Mesenchymal stem cell (in vitro differentiated cells and primary cell): ENCODE measurements at regions not wholly inside any gene's neighbourhood (a gene's known extent, or its start where the extent isn't known, plus 50 kb on each side); places are given as distances from the start of the nearest gene placed in this dataset.

ENCODE experiments used
- DNase-seq: peaks from one replicate; pipeline ENCODE4 v3.0.0-alpha.2; 2013
- H2AFZ ChIP-seq: one replicate; pipeline ENCODE4 v1.6.1; 2013; ENCODE audit warnings: low read depth, mild to moderate bottlenecking, control low read depth, inconsistent platforms, low read length, moderate library complexity
- H2AK5ac ChIP-seq: 2 replicates; pipeline ENCODE4 v1.6.1; 2013; ENCODE audit warnings: low read length, moderate library complexity, mild to moderate bottlenecking, inconsistent platforms; ENCODE audit not compliant: severe bottlenecking
- H2BK120ac ChIP-seq: one replicate; pipeline ENCODE4 v1.6.1; 2013; ENCODE audit warnings: low read depth, mild to moderate bottlenecking, inconsistent platforms, low read length, moderate library complexity
- H2BK12ac ChIP-seq, 2 experiments: one replicate each; pipeline ENCODE4 v1.6.1; 2013; ENCODE audit warnings: inconsistent platforms in 2 of 2, low read length in 2 of 2, mild to moderate bottlenecking in 2 of 2, moderate library complexity in 2 of 2, control low read depth in 1 of 2
- H2BK15ac ChIP-seq: one replicate; pipeline ENCODE4 v1.6.1; 2013; ENCODE audit warnings: mild to moderate bottlenecking, low read depth, inconsistent platforms; ENCODE audit not compliant: poor library complexity, severe bottlenecking
- H2BK5ac ChIP-seq: 2 replicates; pipeline ENCODE4 v1.6.1; 2013; ENCODE audit warnings: low read depth, mild to moderate bottlenecking, low read length, control low read depth, inconsistent platforms; ENCODE audit not compliant: poor library complexity, severe bottlenecking
- H3K14ac ChIP-seq, 2 experiments: one replicate each; pipeline ENCODE4 v1.6.1; 2013; ENCODE audit warnings: inconsistent platforms in 2 of 2, low read length in 2 of 2, control low read depth in 1 of 2, mild to moderate bottlenecking in 1 of 2, moderate library complexity in 1 of 2
- H3K18ac ChIP-seq, 2 experiments: one replicate each; pipeline ENCODE4 v1.6.1; 2013; ENCODE audit warnings: inconsistent platforms in 2 of 2, low read length in 2 of 2, control low read depth in 1 of 2, low read depth in 1 of 2, mild to moderate bottlenecking in 1 of 2
- H3K23ac ChIP-seq, 2 experiments: one replicate each; pipeline ENCODE4 v1.6.1; 2013; ENCODE audit warnings: inconsistent platforms in 2 of 2, low read length in 2 of 2, mild to moderate bottlenecking in 2 of 2, moderate library complexity in 2 of 2, control low read depth in 1 of 2
- H3K27ac ChIP-seq: 2 replicates; pipeline ENCODE4 v1.5.1; 2013; ENCODE audit warnings: mild to moderate bottlenecking, moderate library complexity, low read length, control low read depth, inconsistent platforms; ENCODE audit not compliant: poor library complexity, severe bottlenecking
- H3K27me3 ChIP-seq, 2 experiments: 2 replicates each; pipeline versions ENCODE4 v1.6.1 to v1.7.0; 2013; ENCODE audit warnings: low read length in 2 of 2, mild to moderate bottlenecking in 2 of 2, moderate library complexity in 2 of 2, control low read depth in 1 of 2, inconsistent platforms in 1 of 2; ENCODE audit not compliant: control insufficient read depth in 1 of 2, insufficient read depth in 1 of 2
- H3K36me3 ChIP-seq, 2 experiments: 2 replicates each; pipeline versions ENCODE4 v1.6.1 to v1.7.0; 2013; ENCODE audit warnings: low read length in 2 of 2, control low read depth in 1 of 2, inconsistent platforms in 1 of 2, low read depth in 1 of 2, mild to moderate bottlenecking in 1 of 2; ENCODE audit not compliant: insufficient read depth in 2 of 2, control insufficient read depth in 1 of 2
- H3K4ac ChIP-seq, 2 experiments: one replicate each; pipeline ENCODE4 v1.6.1; 2013; ENCODE audit warnings: inconsistent platforms in 2 of 2, low read length in 2 of 2, mild to moderate bottlenecking in 2 of 2, moderate library complexity in 2 of 2, control low read depth in 1 of 2, low read depth in 1 of 2
- H3K4me1 ChIP-seq: 2 replicates; pipeline ENCODE4 v1.6.1; 2013; ENCODE audit warnings: low read depth, low read length, control low read depth; ENCODE audit not compliant: control insufficient read depth, insufficient read depth
- H3K4me2 ChIP-seq: 2 replicates; pipeline ENCODE4 v1.6.1; 2013; ENCODE audit warnings: low read length, mild to moderate bottlenecking, inconsistent platforms; ENCODE audit not compliant: poor library complexity, severe bottlenecking
- H3K4me3 ChIP-seq, 2 experiments: 2 replicates each; pipeline versions ENCODE4 v1.5.1 to v1.7.0; 2013; ENCODE audit warnings: low read length in 2 of 2, mild to moderate bottlenecking in 2 of 2, control low read depth in 1 of 2, low read depth in 1 of 2; ENCODE audit not compliant: insufficient read depth in 1 of 2
- H3K79me1 ChIP-seq: replicated peaks from 2 replicates; pipeline ENCODE4 v1.6.1; 2013; ENCODE audit warnings: mild to moderate bottlenecking, control low read depth, low read length, inconsistent platforms; ENCODE audit not compliant: poor library complexity, severe bottlenecking
- H3K9ac ChIP-seq: 2 replicates; pipeline ENCODE4 v1.7.0; 2013; ENCODE audit warnings: mild to moderate bottlenecking, low read length, moderate library complexity
- H3K9me3 ChIP-seq: 2 replicates; pipeline ENCODE4 v1.7.0; 2013; ENCODE audit warnings: mild to moderate bottlenecking, low read length; ENCODE audit not compliant: control insufficient read depth
- H4K8ac ChIP-seq: one replicate; pipeline ENCODE4 v1.6.1; 2013; ENCODE audit warnings: inconsistent platforms, mild to moderate bottlenecking, low read length, moderate library complexity
- H4K91ac ChIP-seq: one replicate; pipeline ENCODE4 v1.6.1; 2013; ENCODE audit warnings: mild to moderate bottlenecking, low read length, inconsistent platforms
- WGBS: methylation state at CpG from one replicate; pipeline ENCODE4 v1.1.7; 2013; ENCODE audit warnings: mixed read lengths; 5-methylcytosine and 5-hydroxymethylcytosine counted together

DNA sequence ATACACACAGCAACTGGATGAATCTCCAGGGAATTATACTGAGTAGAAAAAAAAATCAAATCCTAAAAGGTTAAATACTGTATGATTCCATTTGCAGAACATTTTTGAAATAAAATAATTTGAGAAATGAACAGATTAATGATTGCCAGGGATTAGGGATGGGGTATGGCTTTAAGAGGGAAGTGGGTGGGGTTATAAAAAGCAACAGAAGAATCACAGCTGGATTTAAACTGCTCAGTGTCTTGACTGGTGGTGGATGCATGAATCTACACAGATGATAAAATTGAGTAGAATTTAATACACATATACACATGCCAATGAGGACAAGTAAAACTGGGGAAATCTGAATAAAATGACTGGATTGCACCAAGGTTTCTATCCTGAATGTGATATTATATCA lies 79.7 kb upstream of the GOLGA8B start:
- Histone ChIP-seq H3K9me3 (no peaks in the 10 kb centered on the region), H3K18ac (no peak overlapping the region), H2AFZ (no peak overlapping the region), H2BK120ac (no peak overlapping the region), H3K79me1 (no peaks in the 10 kb centered on the region), H3K4ac (no peak overlapping the region), H3K4me2 (no peak overlapping the region), H3K27ac (no peak overlapping the region), H2AK5ac (no peak overlapping the region), H3K23ac (no peak overlapping the region), H3K36me3 (no peaks in the 10 kb centered on the region), H4K91ac (no peak overlapping the region), H3K27me3 (peaks cover 16 to 57% of the 10 kb centered on the region in 2 experiments), H2BK15ac (no peak overlapping the region), H3K14ac (no peak overlapping the region), H3K9ac (no peak overlapping the region), H3K4me1 (no peaks in the 10 kb centered on the region), H2BK5ac (no peak overlapping the region), H4K8ac (no peak overlapping the region), H2BK12ac (no peak overlapping the region), H3K4me3 (no peak overlapping the region)
- no peak for DNase-seq

DNA sequence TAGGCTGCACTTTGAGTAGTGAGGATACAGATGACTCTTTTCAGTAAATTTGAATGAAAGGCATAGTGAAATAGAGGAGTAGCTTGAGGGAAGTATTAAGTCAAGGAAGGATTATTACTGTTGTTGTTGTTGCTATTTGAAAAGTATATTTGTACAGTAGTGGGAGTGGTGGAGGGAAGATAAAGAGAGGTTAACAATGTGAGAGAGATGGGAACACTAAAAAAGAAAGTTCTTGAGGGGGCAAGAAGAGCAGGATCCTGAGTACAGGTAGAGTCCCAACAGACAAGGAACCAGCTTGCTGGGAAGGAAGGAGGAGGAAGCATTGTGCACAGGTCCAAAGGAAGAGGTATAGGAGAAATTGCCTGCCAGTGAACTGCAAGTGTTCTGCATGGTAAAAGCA lies 75.6 kb upstream of the GOLGA8B start:
- Histone ChIP-seq H3K9ac (no peak overlapping the region), H3K4me2 (no peak overlapping the region), H3K36me3 (no peaks in the 10 kb centered on the region), H3K23ac (no peak overlapping the region), H2AFZ (no peak overlapping the region), H3K27me3 (peaks cover 14 to 36% of the 10 kb centered on the region in 2 experiments), H2BK12ac (no peak overlapping the region), H3K4me3 (no peak overlapping the region), H3K14ac (no peak overlapping the region), H2BK15ac (no peak overlapping the region), H3K18ac (no peak overlapping the region), H3K9me3 (peaks cover 3% of the 10 kb centered on the region), H4K91ac (no peak overlapping the region), H3K27ac (no peak overlapping the region), H4K8ac (no peak overlapping the region), H2AK5ac (no peak overlapping the region), H3K79me1 (no peaks in the 10 kb centered on the region), H2BK5ac (no peak overlapping the region), H3K4me1 (no peaks in the 10 kb centered on the region), H3K4ac (no peak overlapping the region), H2BK120ac (no peak overlapping the region)
- DNase-seq: no peak

DNA sequence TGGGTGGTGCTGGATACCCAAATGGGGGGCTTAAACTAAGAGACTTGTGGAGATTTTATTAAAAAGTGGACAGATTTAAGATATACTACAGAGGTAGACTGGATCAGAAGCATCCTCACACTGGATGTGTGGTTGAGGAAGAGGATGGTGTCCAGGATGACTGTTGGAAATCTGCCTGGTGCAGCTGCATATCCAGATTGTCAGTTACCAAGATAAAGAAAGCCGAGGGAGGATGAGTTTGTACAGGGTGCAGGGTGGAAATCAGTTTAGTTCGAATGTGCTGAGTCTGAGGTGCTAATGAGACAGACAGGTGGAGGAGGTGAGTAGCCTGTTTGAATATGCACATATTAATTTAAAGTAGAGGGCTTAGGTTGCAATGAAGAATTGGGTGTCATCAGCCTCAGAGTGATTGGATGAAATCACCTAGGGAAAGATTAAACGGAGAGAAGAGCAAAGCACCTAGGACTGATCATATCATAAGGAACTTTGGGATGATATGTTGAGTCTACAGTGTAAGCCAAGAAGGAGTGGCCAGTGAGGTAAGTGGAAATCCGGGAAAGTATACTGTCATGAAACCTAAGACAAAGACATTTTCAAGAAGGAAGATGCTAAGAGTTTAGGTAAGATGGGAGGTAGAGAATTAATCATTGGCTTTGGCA lies 74.1 kb upstream of the GOLGA8B start:
- no peak overlapping the region for H3K4ac ChIP-seq
- no peak overlapping the region for H3K14ac ChIP-seq
- H3K27me3 ChIP-seq: peaks cover 14 to 30% of the 10 kb centered on the region in 2 experiments
- WGBS: 64% methylated on average over 4 of the region's 4 CpGs
- no peaks in the 10 kb centered on the region for H3K36me3 ChIP-seq
- DNase-seq: no peak
- H4K91ac ChIP-seq: no peak overlapping the region
- no peak overlapping the region for H3K27ac ChIP-seq
- peaks cover 3% of the 10 kb centered on the region for H3K9me3 ChIP-seq
- H2BK15ac ChIP-seq: no peak overlapping the region
- H2BK12ac ChIP-seq: no peak overlapping the region
- H2BK120ac ChIP-seq: no peak overlapping the region
- no peak overlapping the region for H3K18ac ChIP-seq
- no peaks in the 10 kb centered on the region for H3K79me1 ChIP-seq
- H3K4me2 ChIP-seq: no peak overlapping the region
- H3K23ac ChIP-seq: no peak overlapping the region
- no peak overlapping the region for H2AK5ac ChIP-seq
- no peak overlapping the region for H2AFZ ChIP-seq
- no peak overlapping the region for H2BK5ac ChIP-seq
- no peaks in the 10 kb centered on the region for H3K4me1 ChIP-seq
- H4K8ac ChIP-seq: no peak overlapping the region
- H3K9ac ChIP-seq: no peak overlapping the region
- no peak overlapping the region for H3K4me3 ChIP-seq

DNA sequence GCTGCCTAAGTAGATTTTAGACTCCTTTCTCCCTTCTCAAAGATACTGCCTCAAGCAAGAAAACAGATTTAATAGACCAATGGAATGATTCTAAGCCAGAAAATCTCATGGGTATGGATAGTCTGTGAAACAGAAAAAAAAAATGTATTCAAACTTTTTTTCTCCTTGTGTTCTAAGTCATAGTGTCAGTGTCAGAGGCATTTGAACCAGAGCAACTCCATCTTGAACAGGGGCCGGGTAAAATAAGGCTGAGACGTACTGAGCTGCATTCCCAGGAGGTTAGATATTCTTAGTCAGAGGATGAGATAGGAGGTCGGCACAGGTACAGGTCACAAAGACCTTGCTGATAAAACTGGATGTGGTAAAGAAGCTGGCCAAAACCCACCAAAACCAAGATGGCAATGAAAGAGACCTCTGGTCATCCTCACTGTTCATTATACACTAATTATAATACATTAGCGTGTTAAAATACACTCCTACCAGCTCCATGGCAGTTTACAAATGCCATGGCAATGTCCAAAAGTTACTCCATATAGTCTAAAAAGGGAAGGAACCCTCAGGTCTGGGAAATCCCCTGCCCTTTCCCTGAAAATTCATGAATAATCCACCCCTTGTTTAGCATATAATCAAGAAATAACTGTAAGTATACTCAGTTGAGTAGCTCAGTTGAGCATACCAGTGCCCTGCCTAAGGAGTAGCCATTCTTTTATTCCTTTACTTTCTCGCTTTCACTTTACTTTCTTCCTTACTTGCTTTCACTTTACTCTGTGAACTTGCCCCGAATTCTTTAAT lies 72.8 kb upstream of the GOLGA8B start:
- Histone ChIP-seq H2AFZ (no peak overlapping the region), H3K9me3 (peaks cover 3% of the 10 kb centered on the region), H4K91ac (no peak overlapping the region), H4K8ac (no peak overlapping the region), H3K4ac (no peak overlapping the region), H3K4me3 (no peak overlapping the region), H2BK5ac (no peak overlapping the region), H3K79me1 (no peaks in the 10 kb centered on the region), H3K9ac (no peak overlapping the region), H3K18ac (no peak overlapping the region), H3K36me3 (no peaks in the 10 kb centered on the region), H3K4me2 (no peak overlapping the region), H3K27ac (no peak overlapping the region), H2BK12ac (no peak overlapping the region), H3K23ac (no peak overlapping the region), H2BK15ac (no peak overlapping the region), H3K27me3 (peaks cover 14 to 30% of the 10 kb centered on the region in 2 experiments), H2AK5ac (no peak overlapping the region), H2BK120ac (no peak overlapping the region), H3K4me1 (no peaks in the 10 kb centered on the region), H3K14ac (no peak overlapping the region)
- no peak for DNase-seq
- WGBS: 88% methylated on average over 6 of the region's 6 CpGs
